ENCODE measurements at regions not wholly inside any gene's neighbourhood (a gene's known extent, or its start where the extent isn't known, plus 50 kb on each side); places are given as distances from the start of the nearest gene placed in this dataset.

GRCh38 chr10:124186956-124187355, 93.6 kb upstream of the CHST15 start:
- TF ChIP-seq CTCF (IDR thresholded peaks at IDR 0.05) = no peak
- TF ChIP-seq EZH2 (IDR thresholded peaks at IDR 0.05) = no peak
